Activated CD8-positive, alpha-beta T cell treated with anti-CD3 and anti-CD28 coated beads for 36 hours (primary cell): ENCODE measurements at regions not wholly inside any gene's neighbourhood (a gene's known extent, or its start where the extent isn't known, plus 50 kb on each side); places are given as distances from the start of the nearest gene placed in this dataset.

ENCODE experiments used
- ATAC-seq: fragments of 200-7000 bp; cut with Tn5 transposase; one replicate; pipeline ENCODE4 v1.10.0; 2021; ENCODE audit warnings: mild to moderate bottlenecking, moderate library complexity
- CTCF ChIA-PET: fragments of 350-600 bp; sonication (Branson Sonifier 250); formaldehyde crosslinking; loops from one replicate; lab custom pipeline; 2021; ENCODE audit warnings: antibody characterized with exemption; lab: Charles Lee
- POLR2A ChIA-PET: fragments of 350-600 bp; sonication (Branson Sonifier 250); formaldehyde crosslinking; loops from one replicate; lab custom pipeline; 2021; ENCODE audit warnings: antibody characterized with exemption; lab: Charles Lee
- DNase-seq: peaks from one replicate; pipeline ENCODE4 v3.0.0-alpha.2; 2020
- H3K27ac Mint-ChIP-seq: one replicate; pipeline ENCODE4 v1.8.0; 2021; ENCODE audit warnings: mild to moderate bottlenecking, mixed read lengths
- H3K27me3 Mint-ChIP-seq: one replicate; pipeline ENCODE4 v1.8.0; 2021; ENCODE audit warnings: mixed read lengths
- H3K36me3 Mint-ChIP-seq: one replicate; pipeline ENCODE4 v1.8.0; 2021; ENCODE audit warnings: low read depth, mixed read lengths
- H3K4me1 Mint-ChIP-seq: one replicate; pipeline ENCODE4 v1.8.0; 2021; ENCODE audit warnings: low read depth, mixed read lengths
- H3K4me3 Mint-ChIP-seq: one replicate; pipeline ENCODE4 v1.8.0; 2021; ENCODE audit warnings: mild to moderate bottlenecking, moderate library complexity, mixed read lengths
- H3K9me3 Mint-ChIP-seq: one replicate; pipeline ENCODE4 v1.8.0; 2021; ENCODE audit warnings: mixed read lengths
- intact Hi-C: fragments of 100-400 bp; cut with micrococcal nuclease; formaldehyde crosslinking; loops from one replicate; pipeline ENCODE4 v1.10.0; 2022
- TF ChIP-seq, protein P1 (sequence below): fragments of 200-600 bp; IDR thresholded peaks from one replicate; pipeline ENCODE4 v1.8.0; 2022; ENCODE audit warnings: antibody characterized with exemption, mild to moderate bottlenecking

DNA sequence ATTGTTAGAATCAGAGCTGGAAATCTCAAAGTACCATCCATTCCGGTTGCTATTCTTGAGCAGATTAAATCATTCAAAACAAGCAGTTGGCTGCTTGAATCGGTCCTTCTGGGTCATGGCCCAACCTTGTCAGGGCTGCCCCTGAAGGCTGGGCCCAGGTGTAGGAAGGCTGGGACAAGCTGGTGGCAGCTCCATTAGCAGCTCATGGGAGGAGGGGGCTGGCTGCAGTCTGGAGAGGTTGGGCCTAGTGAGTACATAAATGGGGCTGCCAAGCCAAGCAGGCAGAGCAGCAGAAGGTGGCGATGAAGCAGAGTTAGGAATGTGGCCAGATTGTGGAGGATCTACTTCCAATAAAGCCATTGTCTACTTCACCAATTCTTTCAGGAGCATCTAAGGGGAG, 81.4 kb downstream of the ADCYAP1 start:
- H3K4me1 Mint-ChIP-seq = no peaks in the 10 kb centered on the region
- no peaks in the 10 kb centered on the region for H3K27me3 Mint-ChIP-seq
- intact Hi-C loops = loop anchor here (10.0 kb wide), 1 partner anchor 1099 kb away; no protein-coding TSS in a partner anchor
- TF ChIP-seq, protein P1, sequence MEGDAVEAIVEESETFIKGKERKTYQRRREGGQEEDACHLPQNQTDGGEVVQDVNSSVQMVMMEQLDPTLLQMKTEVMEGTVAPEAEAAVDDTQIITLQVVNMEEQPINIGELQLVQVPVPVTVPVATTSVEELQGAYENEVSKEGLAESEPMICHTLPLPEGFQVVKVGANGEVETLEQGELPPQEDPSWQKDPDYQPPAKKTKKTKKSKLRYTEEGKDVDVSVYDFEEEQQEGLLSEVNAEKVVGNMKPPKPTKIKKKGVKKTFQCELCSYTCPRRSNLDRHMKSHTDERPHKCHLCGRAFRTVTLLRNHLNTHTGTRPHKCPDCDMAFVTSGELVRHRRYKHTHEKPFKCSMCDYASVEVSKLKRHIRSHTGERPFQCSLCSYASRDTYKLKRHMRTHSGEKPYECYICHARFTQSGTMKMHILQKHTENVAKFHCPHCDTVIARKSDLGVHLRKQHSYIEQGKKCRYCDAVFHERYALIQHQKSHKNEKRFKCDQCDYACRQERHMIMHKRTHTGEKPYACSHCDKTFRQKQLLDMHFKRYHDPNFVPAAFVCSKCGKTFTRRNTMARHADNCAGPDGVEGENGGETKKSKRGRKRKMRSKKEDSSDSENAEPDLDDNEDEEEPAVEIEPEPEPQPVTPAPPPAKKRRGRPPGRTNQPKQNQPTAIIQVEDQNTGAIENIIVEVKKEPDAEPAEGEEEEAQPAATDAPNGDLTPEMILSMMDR = no peak
- ATAC-seq = no peak
- DNase-seq = no peak
- no peaks in the 10 kb centered on the region for H3K36me3 Mint-ChIP-seq
- H3K9me3 Mint-ChIP-seq = no peaks in the 10 kb centered on the region
- H3K27ac Mint-ChIP-seq = no peak overlapping the region
- no peak overlapping the region for H3K4me3 Mint-ChIP-seq
- CTCF ChIA-PET = interaction anchor here (1.3 kb wide), 1 partner anchor 121 kb away, joined by 3 read pairs; no protein-coding TSS in a partner anchor
- POLR2A ChIA-PET = no interaction called here

DNA sequence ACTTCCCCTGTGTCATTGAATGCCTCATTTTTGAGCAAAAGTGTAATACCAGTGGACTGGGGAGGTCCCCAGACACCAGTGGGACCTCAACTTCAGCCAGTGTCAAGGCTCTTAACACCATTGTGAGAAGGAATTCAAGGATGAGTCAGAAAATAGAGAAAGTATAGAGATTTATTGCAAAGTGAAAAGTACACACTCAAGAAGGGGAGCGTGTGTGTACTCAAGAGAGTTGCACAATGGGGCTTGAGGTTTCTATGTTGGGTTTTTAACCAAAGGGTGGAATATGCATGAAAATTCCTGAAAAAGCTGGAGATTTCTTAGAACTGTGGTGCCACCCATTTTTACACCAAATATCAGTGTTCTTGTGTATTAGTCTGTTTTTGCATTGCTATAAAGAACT, 81.9 kb downstream of the ADCYAP1 start:
- DNase-seq = no peak
- no peaks in the 10 kb centered on the region for H3K9me3 Mint-ChIP-seq
- no peak for ATAC-seq
- H3K36me3 Mint-ChIP-seq = no peaks in the 10 kb centered on the region
- TF ChIP-seq, protein P1 = no peak
- H3K27me3 Mint-ChIP-seq = peaks cover 1% of the 10 kb centered on the region
- H3K27ac Mint-ChIP-seq = no peak overlapping the region
- H3K4me1 Mint-ChIP-seq = no peaks in the 10 kb centered on the region
- intact Hi-C loops = loop anchor here (10.0 kb wide), 1 partner anchor 1098 kb away; no protein-coding TSS in a partner anchor
- CTCF ChIA-PET = no interaction called here
- POLR2A ChIA-PET = no interaction called here
- H3K4me3 Mint-ChIP-seq = no peak overlapping the region

DNA sequence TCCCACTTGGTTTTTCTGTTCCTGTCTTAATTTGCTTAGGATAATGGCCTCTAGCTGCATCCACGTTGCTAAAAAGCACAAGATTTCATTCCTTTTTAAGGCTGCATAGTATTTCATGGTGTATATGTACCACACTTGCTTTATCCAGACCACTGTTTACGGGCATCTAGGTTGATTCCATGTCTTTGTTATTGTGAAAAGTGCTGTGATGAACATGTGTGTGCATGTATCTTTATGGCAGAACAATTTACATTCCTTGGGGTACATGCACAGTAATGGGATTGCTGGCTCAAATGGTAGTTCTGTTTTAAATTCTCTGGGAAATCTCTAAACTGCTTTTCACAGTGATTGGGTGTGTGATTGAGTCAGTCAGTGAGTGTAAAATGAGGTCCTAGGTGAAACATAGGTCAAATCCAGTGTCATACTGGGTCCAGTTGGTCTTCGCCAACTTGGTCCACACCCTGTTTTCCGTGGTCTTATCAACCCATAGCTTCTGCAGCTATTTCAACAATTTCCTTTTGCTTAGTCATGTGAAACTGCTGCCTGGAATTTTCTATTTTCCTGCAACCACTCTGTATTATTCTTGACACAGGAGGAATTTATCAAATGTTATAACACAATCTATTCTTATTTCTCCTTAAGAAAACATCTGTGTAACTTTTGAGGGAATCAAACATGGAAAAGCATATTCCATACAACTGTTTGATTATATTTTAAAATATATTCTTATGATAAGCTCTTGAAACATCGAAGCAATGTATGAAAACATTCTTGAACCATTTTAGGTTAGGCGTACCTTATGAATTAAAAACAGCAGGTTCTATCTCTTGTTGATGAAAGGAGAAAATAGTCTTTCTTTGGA, 82.9 kb downstream of the ADCYAP1 start:
- POLR2A ChIA-PET = no interaction called here
- ATAC-seq = no peak

DNA sequence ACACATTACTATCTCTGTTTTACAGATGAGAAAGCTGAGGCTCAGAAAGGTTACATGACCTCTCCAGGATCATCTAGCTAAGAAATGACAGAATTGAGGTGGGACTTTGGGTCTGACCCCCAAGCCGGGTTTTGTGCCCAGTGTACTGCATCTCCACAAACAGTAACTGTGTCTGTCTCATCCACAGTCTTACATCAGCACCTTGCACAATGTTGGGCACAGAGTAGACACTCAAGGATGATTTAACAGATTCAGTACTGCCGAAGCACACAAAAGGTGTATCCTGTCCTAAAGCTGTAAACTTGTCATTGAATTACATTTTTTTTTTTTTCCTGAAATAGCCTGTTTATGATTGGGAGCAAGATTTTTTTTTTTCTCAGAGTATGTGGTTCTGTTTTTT, 84.8 kb downstream of the ADCYAP1 start:
- H3K27ac Mint-ChIP-seq = no peak overlapping the region
- H3K36me3 Mint-ChIP-seq = no peaks in the 10 kb centered on the region
- ChIA-PET POLR2A (no interaction called here), CTCF (interaction anchor here (1.1 to 2.3 kb wide), 2 partner anchors 74 to 125 kb away, joined by 3 to 5 read pairs; no protein-coding TSS in a partner anchor)
- H3K4me3 Mint-ChIP-seq = no peak overlapping the region
- no peaks in the 10 kb centered on the region for H3K9me3 Mint-ChIP-seq
- intact Hi-C loops = loop anchor here (10.0 kb wide), 1 partner anchor 1095 kb away; no protein-coding TSS in a partner anchor
- H3K27me3 Mint-ChIP-seq = peaks cover 1% of the 10 kb centered on the region
- DNase-seq (no peak), ATAC-seq (no peak)
- TF ChIP-seq, protein P1 = no peak
- no peaks in the 10 kb centered on the region for H3K4me1 Mint-ChIP-seq

More for the DNA sequence above, 82.9 kb downstream of the ADCYAP1 start:
- peaks cover 1% of the 10 kb centered on the region for H3K27me3 Mint-ChIP-seq
- no peak for DNase-seq
- no peaks in the 10 kb centered on the region for H3K4me1 Mint-ChIP-seq
- H3K9me3 Mint-ChIP-seq = no peaks in the 10 kb centered on the region
- no peaks in the 10 kb centered on the region for H3K36me3 Mint-ChIP-seq
- intact Hi-C loops = loop anchor here (10.0 kb wide), 1 partner anchor 1097 kb away; no protein-coding TSS in a partner anchor
- H3K4me3 Mint-ChIP-seq = no peak overlapping the region
- no peak overlapping the region for H3K27ac Mint-ChIP-seq
- TF ChIP-seq, protein P1 = no peak
- CTCF ChIA-PET = interaction anchor here (2.3 kb wide), 1 partner anchor 123 kb away, joined by 5 read pairs; no protein-coding TSS in a partner anchor

DNA sequence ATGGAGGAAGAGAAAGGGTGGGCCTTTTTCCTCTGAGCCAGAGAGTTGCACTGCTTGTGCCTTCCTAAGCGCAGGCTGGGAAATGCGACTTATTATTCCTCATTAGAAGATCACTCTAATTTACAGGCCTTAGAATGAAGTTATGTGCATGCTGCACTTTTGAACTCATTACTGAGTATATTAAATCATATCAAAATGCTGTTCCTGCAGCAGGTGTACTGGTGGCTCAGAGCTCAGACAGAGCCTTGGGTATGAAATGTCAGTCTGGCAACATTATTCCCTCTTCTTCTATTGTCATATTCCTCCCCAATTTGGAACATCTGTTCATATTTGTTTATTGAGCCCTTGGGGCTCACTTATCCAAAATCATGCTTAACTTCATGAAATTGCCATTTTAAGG, 85.5 kb downstream of the ADCYAP1 start:
- H3K27me3 Mint-ChIP-seq = peaks cover 1% of the 10 kb centered on the region
- DNase-seq = no peak
- no peak overlapping the region for H3K27ac Mint-ChIP-seq
- no peaks in the 10 kb centered on the region for H3K9me3 Mint-ChIP-seq
- ChIA-PET CTCF (no interaction called here), POLR2A (no interaction called here)
- ATAC-seq = no peak
- intact Hi-C loops = no loop called here
- H3K4me3 Mint-ChIP-seq = no peak overlapping the region
- TF ChIP-seq, protein P1 = no peak
- no peaks in the 10 kb centered on the region for H3K36me3 Mint-ChIP-seq
- H3K4me1 Mint-ChIP-seq = no peaks in the 10 kb centered on the region
